Limb (tissue), 2 donors: ENCODE measurements at regions not wholly inside any gene's neighbourhood (a gene's known extent, or its start where the extent isn't known, plus 50 kb on each side); places are given as distances from the start of the nearest gene placed in this dataset.

ENCODE experiments used
- DNase-seq, 2 donors: peaks; one replicate each; pipeline ENCODE4 v3.0.0-alpha.2; 2016; ENCODE audit errors: extremely low spot score in 2 of 2

- no peak for DNase-seq
Measured at GRCh38 chr11:8340296-8340695, 76.6 kb upstream of the LMO1 start.

DNA sequence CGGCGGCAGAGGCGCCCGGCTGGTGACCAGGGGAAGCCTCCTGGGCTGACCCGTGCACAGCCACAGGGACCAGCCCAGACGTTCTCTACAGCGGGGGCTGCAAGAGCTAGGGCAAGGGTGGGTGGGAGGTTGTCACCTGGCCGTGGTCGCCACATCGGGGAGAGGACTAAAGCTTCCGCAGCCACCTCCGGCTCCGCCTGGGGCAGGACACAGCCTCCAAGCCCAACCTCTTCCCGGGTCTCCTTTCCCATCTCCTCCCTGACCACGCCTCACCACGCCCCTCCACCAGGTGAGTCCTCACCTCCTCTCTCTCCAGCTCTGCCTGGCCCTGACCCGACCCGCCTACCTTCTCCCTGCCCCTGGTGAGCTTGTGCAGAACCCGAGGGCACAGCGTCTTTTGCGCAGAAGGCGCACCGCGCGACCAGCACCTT is 75.9 kb upstream of the LMO1 start:
- DNase-seq, result no peak

DNA sequence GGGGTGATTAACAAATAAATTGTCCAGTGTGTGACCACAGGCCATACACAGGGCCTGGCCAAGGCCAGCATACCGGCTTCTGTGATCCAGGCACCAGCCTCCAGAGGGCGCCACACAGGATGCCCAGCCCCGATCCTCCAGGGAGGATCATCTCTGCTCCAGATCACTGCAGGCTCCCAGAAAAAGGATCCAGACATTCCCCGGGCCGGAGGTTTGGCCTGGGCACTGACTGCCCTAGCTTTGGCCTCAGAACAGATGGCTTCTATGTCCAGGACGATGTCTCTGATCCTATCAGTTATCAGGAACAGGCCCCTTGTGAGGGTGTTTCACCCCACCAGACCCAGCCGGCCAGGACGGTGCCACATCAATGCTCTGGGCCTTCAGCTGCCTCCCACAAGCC is 74.5 kb upstream of the LMO1 start:
- DNase-seq, result no peak

- no peak for DNase-seq
Measured at GRCh38 chr11:8337130-8337795, 73.6 kb upstream of the LMO1 start.

- no peak for DNase-seq
Measured at GRCh38 chr11:8336356-8337129, 72.9 kb upstream of the LMO1 start.

GRCh38 chr11:8335683-8336082 is 72.0 kb upstream of the LMO1 start:
- DNase-seq, result no peak

GRCh38 chr11:8335186-8335585 is 71.5 kb upstream of the LMO1 start:
- no peak for DNase-seq

- DNase-seq, result no peak
Measured at GRCh38 chr11:8333811-8334401, 70.2 kb upstream of the LMO1 start.

- no peak for DNase-seq
Measured at GRCh38 chr11:8333376-8333775, 69.7 kb upstream of the LMO1 start.

DNA sequence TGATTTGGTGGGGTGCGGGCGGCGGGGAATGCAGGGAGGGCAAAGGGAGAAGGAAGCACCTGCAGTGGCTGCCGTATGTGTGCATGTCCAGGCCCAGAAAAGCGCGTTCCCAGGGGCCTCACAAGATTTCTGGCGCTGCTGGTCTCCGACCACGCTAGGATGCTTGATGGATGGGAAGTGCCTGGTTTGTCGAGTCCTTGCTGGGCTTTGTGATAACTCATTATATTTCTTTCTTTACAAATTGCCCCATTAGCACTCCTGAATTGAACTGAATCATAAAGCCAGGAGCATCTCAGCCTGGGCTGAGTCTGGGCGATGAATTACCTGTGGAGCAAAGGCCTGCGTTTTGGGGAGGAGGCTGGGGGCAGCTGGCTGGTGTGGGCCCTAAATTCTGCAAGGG is 69.2 kb upstream of the LMO1 start:
- DNase-seq, result no peak

DNA sequence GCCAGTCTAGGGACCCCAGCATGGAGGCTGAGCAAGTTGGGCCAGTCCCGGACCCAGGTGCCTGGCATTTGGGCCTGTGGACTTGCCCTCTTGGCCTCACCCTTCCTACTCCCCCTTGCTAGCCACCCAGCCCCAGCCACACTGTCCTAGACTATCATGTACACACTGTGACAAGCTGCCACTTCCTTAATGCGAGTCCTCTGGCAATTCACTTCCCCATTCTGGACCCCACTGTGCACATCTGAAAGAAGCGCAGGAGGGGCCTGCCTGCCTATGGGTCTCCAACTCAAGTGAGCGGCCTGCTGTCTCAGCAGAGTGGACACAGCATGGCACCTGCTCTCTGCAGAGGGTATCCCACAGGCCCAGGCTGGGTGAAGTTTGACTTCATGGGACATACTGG is 68.5 kb upstream of the LMO1 start:
- DNase-seq, result no peak

- no peak for DNase-seq
Measured at GRCh38 chr11:8331767-8332166, 68.1 kb upstream of the LMO1 start.

DNA sequence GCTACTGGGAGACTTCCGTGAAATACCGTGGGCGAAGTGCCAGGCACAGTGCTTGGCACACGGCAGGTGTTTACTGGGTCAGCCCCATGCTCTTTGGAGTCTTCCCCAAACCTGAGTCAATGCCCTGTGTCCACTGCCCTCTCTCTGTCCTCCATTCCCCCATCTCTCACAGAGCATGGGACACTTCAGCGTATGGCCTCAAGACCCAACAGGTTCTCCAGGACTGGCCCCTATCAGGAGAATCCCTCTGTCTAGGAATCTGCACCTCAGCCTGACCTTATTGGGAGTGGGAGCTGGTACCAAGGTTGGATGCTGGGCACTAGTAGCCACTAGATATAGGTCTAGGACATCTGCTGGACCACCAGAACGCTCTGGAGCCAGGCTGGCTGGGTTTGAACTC is 67.2 kb upstream of the LMO1 start:
- DNase-seq, result no peak

DNA sequence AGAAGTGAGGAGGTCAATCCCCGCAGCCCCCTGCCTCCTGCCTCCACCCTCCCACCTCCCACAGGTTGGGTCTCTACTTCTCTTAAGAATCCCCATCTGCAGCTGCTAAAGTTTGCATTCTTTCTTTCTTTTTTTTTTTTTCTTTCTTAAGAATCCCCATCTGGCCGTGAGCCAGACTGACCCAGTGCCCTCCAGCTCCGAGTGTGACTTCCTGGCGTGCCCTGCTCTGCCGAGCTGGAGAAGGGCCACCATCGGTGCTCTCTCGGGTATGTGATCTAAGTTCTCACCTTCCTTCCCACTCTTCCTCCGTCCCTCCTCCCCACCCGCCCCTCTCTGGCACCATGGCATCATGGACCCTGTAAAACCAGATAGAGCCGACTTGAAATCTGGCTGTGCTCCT is 66.7 kb upstream of the LMO1 start:
- no peak for DNase-seq

DNA sequence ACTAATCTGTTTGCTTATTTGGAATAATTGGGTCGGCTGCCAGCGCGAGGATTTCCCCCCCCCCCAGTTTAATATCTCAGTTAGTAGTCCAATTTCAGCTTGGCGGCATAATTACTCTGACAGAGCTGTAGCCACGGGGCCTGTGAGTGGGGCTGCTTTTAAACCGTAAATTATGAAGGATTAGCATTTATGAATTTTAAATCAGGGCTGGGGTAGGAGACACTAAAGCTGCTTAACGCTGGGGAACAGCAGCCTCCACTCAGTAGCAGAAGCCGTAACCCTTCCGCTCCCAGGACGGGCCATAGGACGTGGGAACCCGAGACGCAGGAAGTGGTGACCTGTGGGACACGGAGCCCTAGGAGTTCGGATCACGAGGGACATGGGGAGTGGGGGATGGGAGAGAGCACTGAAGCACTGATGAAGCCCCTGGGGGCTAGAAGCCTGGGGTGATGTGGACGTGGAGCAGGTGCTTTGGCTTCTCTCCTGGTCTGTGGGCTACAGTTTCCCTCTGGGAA is 66.2 kb upstream of the LMO1 start:
- DNase-seq, result no peak

DNA sequence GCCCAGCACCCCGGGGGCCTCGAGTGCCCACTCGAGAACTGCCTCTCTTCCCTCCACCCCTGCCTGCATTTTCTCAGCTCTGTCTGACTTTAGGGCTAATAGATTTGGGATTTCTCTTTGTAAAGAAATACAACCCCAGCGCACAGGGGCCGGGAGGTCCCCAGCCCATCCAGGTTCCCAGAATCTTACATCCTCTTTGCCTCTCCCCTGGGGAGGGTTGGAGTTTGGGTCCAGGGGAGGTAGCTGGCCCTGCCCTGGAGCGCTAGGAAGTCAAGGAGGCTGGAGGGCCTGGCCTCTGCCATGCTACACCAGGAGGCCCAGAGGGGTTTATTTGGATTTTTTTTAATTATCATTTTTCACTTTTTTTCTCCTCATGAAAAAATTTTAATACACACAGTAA is 65.7 kb upstream of the LMO1 start:
- no peak for DNase-seq

GRCh38 chr11:8328848-8329330 is 65.2 kb upstream of the LMO1 start:
- peak in 1 of 2 donors; percentile 78 for DNase-seq

DNA sequence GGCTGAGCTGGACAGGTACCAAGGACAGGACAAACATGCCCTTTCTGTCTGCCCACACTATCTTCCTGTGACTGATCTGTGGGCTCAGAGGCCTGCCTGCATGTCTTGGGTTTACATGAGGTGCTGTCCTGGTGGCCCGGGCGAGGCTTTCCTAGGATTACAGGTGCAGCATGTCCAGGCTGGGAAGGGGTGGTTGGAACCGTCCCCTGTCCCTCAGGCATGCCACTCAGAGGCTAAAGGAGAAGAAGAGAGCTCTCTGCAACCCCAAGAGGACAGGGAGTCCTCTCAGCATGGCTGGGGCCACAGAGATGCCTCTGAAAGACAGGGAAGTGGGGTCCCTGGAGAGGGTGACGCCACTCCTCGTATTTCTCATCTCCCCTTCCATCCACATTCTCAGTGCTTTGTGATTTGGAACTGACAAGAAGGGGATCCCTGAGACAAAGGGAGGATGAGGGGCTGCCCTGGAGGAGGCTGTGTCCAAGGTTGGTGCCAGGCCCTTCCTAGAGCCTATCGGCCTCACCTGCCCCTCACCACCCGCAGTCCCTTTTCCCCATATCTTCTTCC is 64.6 kb upstream of the LMO1 start:
- DNase-seq, result no peak

- DNase-seq, result no peak
Measured at GRCh38 chr11:8327761-8328192, 64.1 kb upstream of the LMO1 start.

GRCh38 chr11:8326337-8326736 is 62.7 kb upstream of the LMO1 start:
- no peak for DNase-seq

DNA sequence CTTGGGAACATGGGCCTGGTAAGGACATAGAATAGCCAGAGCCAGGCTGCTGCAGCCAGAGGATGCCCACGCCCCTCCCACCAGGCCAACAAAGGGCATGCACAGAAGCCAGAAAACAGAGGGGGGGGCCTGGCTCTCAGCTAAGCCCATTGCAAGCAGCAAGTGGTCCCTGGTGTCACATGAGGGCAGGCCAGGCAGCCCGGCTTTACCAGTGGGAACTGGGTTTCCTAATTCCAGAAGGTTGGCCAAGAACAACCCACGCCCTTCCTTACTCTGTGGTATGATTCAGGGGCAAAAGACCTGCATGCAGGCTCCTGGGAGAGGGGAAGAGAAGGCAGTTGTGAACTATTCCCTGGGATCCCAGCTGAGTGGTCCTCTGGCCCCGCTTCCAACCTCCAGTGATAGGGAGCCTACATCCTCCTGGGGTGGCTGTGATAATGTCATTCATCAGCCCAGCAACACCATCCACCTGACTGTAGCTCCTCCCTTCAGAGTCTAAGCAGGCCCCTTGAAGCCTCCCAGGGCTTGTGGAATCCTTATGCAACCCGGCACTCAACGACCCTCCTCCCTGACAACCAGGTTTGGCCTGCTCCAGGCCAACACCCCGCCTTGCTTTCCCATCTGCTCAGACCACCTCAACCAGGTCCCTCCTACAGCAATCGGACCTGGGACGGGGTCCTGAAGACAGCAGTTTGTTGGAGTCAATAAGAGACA is 62.1 kb upstream of the LMO1 start:
- DNase-seq, result no peak
